GM19395 (cell line): ENCODE measurements at regions not wholly inside any gene's neighbourhood (a gene's known extent, or its start where the extent isn't known, plus 50 kb on each side); places are given as distances from the start of the nearest gene placed in this dataset.

Experiments
- ATAC-seq: cut with Tn5 transposase; IDR thresholded peaks from one replicate; pipeline ENCODE4 v1.9.1; 2021; ENCODE audit warnings: mild to moderate bottlenecking, moderate library complexity; ENCODE audit not compliant: unreplicated experiment

- ATAC-seq: no peak
These were observed 77.1 kb downstream of the CMPK2 start for GRCh38 chr2:6788614-6789013.

GRCh38 chr2:6789559-6790138, 76.1 kb downstream of the CMPK2 start:
- ATAC-seq: no peak

DNA sequence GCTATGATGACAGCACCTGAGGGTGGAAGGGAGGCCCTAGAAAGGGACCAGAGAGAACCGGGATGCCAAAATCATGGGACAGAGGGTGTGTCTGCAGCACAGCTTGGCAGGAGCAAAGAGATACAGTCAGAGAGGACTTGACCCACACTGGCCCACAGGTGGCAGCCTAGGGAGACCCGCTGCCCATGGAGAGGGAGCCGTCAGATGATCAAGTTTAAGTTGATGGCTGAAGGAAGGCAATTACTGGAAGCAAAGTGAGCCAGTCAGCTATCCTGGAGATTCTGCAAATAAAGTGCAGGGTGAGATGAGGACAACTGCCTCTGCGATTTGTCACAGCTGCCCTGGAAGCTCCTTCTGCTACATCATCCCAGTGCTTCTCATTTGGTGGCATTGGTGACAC, 74.0 kb downstream of the CMPK2 start:
- no peak for ATAC-seq

- ATAC-seq: no peak
These were observed 72.8 kb downstream of the CMPK2 start for GRCh38 chr2:6792883-6793282.

DNA sequence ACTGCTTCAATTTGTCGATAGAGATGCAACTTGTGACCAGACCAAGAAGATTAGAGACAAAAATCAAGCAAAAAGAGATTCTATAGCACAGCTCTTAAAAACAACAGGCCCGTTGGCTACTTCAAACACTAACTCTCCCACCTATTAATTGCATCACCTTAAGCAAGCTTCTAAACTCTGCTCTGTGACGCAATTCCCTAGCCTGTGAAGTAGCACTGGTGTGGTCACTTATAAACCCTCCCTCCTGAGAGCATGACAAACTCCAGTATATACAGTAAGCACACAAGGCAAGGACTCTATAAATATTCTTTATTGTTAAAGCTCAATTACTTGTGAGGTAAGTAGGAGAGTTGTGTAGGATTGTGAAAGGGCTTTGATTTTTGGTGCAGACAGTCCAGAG, 72.3 kb downstream of the CMPK2 start:
- no peak for ATAC-seq

DNA sequence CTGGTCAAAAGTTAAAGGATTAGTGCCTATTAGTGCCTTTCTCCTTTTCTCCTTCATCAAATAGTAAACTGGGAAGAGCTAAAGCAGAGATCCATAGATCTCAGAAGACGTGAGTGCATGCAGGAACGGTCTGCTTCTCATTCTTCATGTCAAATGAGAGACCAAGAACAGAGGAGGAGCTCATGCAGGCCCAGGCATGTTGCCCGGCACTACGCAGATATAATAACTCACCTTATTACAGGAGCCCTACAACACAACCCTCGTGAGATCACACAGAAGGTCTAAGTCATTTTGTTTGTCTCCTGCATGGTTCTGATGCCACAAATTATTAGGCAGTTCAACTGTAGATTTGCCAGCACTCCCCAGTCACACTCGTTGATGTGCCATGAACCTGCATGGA, 71.8 kb downstream of the CMPK2 start:
- no peak for ATAC-seq

- ATAC-seq: no peak
These were observed 71.3 kb downstream of the CMPK2 start for GRCh38 chr2:6794448-6794847.
